H1 (cell line): ENCODE measurements at regions not wholly inside any gene's neighbourhood (a gene's known extent, or its start where the extent isn't known, plus 50 kb on each side); places are given as distances from the start of the nearest gene placed in this dataset.

Experiments used
- CTCF ChIA-PET: fragments of 300-600 bp; sonication (Branson Sonifier 250); formaldehyde crosslinking; loops from one replicate; lab custom pipeline; 2021; ENCODE audit not compliant: partially characterized antibody; lab: Charles Lee
- POLR2A ChIA-PET: fragments of 300-600 bp; sonication (Branson Sonifier 250); formaldehyde crosslinking; loops from one replicate; lab custom pipeline; 2021; ENCODE audit warnings: inconsistent platforms; ENCODE audit not compliant: partially characterized antibody; lab: Charles Lee
- DNase-seq, 2 experiments: peaks; one replicate each; pipeline versions ENCODE4 v3.0.0 to v3.0.0-alpha.2; 2010 to 2022; ENCODE audit warnings: low spot score in 2 of 2, low read depth in 1 of 2, mixed read lengths in 1 of 2
- FAIRE-seq: peaks from 2 replicates; lab custom pipeline; 2011; peaks lifted over from hg19 to GRCh38; lab: Jason Lieb, UNC
- H2AFZ ChIP-seq: 2 replicates; pipeline ENCODE4 v1.8.1; 2012; ENCODE audit warnings: low read length, inconsistent platforms
- H2AK5ac ChIP-seq: 2 replicates; pipeline ENCODE4 v1.6.1; 2013; ENCODE audit warnings: low read depth, low read length
- H2BK120ac ChIP-seq: replicated peaks from 2 replicates; pipeline ENCODE3; 2013; ENCODE audit warnings: low read depth, low read length, inconsistent platforms
- H2BK12ac ChIP-seq: 2 replicates; pipeline ENCODE4 v1.6.1; 2013; ENCODE audit warnings: low read depth, low read length
- H2BK15ac ChIP-seq: 2 replicates; pipeline ENCODE4 v1.6.1; 2013; ENCODE audit warnings: low read length
- H2BK20ac ChIP-seq: 2 replicates; pipeline ENCODE4 v1.6.1; 2013; ENCODE audit warnings: low read length
- H2BK5ac ChIP-seq: 2 replicates; pipeline ENCODE4 v1.6.1; 2013; ENCODE audit warnings: low read depth, low read length
- H3K14ac ChIP-seq: 2 replicates; pipeline ENCODE4 v1.6.1; 2013; ENCODE audit warnings: inconsistent platforms; ENCODE audit not compliant: insufficient read length
- H3K18ac ChIP-seq: 2 replicates; pipeline ENCODE4 v1.6.1; 2013; ENCODE audit warnings: low read length; ENCODE audit errors: extremely low read depth
- H3K23ac ChIP-seq: 2 replicates; pipeline ENCODE4 v1.6.1; 2013; ENCODE audit warnings: inconsistent platforms; ENCODE audit not compliant: insufficient read length
- H3K23me2 ChIP-seq: 2 replicates; pipeline ENCODE4 v1.6.1; 2013; ENCODE audit warnings: low read depth, low read length
- H3K27ac ChIP-seq: 2 replicates; pipeline ENCODE4 v1.6.1; 2011; ENCODE audit warnings: low read depth, low read length, inconsistent platforms
- H3K27me3 ChIP-seq, 4 experiments: replicated peaks in 1 of 4; 1 replicate in 1 of 4; 2 replicates in 3 of 4; pipeline versions ENCODE4 v1.6.1 to v1.8.1; 2011 to 2013; ENCODE audit warnings: low read length in 3 of 4, mild to moderate bottlenecking in 3 of 4, inconsistent platforms in 2 of 4, mixed read lengths in 2 of 4, moderate library complexity in 1 of 4; ENCODE audit not compliant: control insufficient read depth in 3 of 4, insufficient read depth in 3 of 4; ENCODE audit errors: extremely low read depth in 1 of 4
- H3K36me3 ChIP-seq, 4 experiments: 2 replicates each; pipeline versions ENCODE4 v1.6.1 to v1.8.1; 2011 to 2013; ENCODE audit warnings: mild to moderate bottlenecking in 4 of 4, low read length in 3 of 4, moderate library complexity in 2 of 4, control low read depth in 1 of 4, inconsistent platforms in 1 of 4; ENCODE audit not compliant: insufficient read depth in 4 of 4, control insufficient read depth in 2 of 4
- H3K4ac ChIP-seq: replicated peaks from 2 replicates; pipeline ENCODE3; 2013; ENCODE audit warnings: low read length, low read depth, mixed read lengths, inconsistent platforms; ENCODE audit not compliant: insufficient read length
- H3K4me1 ChIP-seq, 4 experiments: replicated peaks in 1 of 4; 1 replicate in 1 of 4; 2 replicates in 3 of 4; pipeline versions ENCODE4 v1.6.1 to v1.8.1; 2011 to 2013; ENCODE audit warnings: low read length in 3 of 4, inconsistent platforms in 2 of 4, mixed read lengths in 1 of 4; ENCODE audit not compliant: insufficient read depth in 4 of 4, control insufficient read depth in 3 of 4
- H3K4me2 ChIP-seq, 2 experiments: 2 replicates each; pipeline versions ENCODE4 v1.6.1 to v1.8.1; 2011 to 2013; ENCODE audit warnings: low read depth in 2 of 2, low read length in 2 of 2, control low read depth in 1 of 2, inconsistent platforms in 1 of 2, mild to moderate bottlenecking in 1 of 2; ENCODE audit not compliant: insufficient read depth in 1 of 2
- H3K4me3 ChIP-seq, 4 experiments: fragments of 200-600, 300-600 bp in 1 of 4; sonication (generic), shearing (Covaris generic), sonication (Bioruptor Twin) in 1 of 4; 2 replicates each; pipeline versions ENCODE4 v1.5.1 to v1.8.1; 2011 to 2016; ENCODE audit warnings: low read length in 4 of 4, low read depth in 3 of 4, control low read depth in 2 of 4, inconsistent platforms in 2 of 4, mild to moderate bottlenecking in 2 of 4, mixed read lengths in 1 of 4, moderate library complexity in 1 of 4; ENCODE audit not compliant: insufficient read depth in 2 of 4; ENCODE audit errors: extremely low read depth in 1 of 4
- H3K56ac ChIP-seq: replicated peaks from 2 replicates; pipeline ENCODE3; 2013; ENCODE audit warnings: low read depth, mild to moderate bottlenecking, mixed read lengths, low read length, inconsistent platforms; ENCODE audit not compliant: insufficient read length
- H3K79me1 ChIP-seq: 2 replicates; pipeline ENCODE4 v1.6.1; 2013; ENCODE audit warnings: low read depth, low read length, control low read depth
- H3K79me2 ChIP-seq, 2 experiments: 2 replicates each; pipeline versions ENCODE4 v1.6.1 to v1.8.1; 2012 to 2013; ENCODE audit warnings: low read length in 2 of 2, mild to moderate bottlenecking in 2 of 2, inconsistent platforms in 1 of 2; ENCODE audit not compliant: insufficient read depth in 2 of 2, control insufficient read depth in 1 of 2
- H3K9ac ChIP-seq, 4 experiments: replicated peaks in 1 of 4; 1 replicate in 1 of 4; 2 replicates in 3 of 4; pipeline versions ENCODE4 v1.6.1 to v1.8.1; 2011 to 2013; ENCODE audit warnings: low read depth in 3 of 4, low read length in 3 of 4, control low read depth in 2 of 4, mild to moderate bottlenecking in 2 of 4, moderate library complexity in 2 of 4, inconsistent platforms in 1 of 4; ENCODE audit errors: extremely low read depth in 1 of 4
- H3K9me3 ChIP-seq, 2 experiments: 2 replicates each; pipeline versions ENCODE4 v1.6.1 to v1.8.1; 2012 to 2013; ENCODE audit warnings: mild to moderate bottlenecking in 2 of 2, moderate library complexity in 2 of 2, control low read depth in 1 of 2, inconsistent platforms in 1 of 2, low read depth in 1 of 2, low read length in 1 of 2, mixed read lengths in 1 of 2; ENCODE audit not compliant: insufficient read depth in 2 of 2
- H4K20me1 ChIP-seq, 2 experiments: replicated peaks in 1 of 2; 2 replicates each; pipeline versions ENCODE3 to v1.8.1; 2011 to 2013; ENCODE audit warnings: inconsistent platforms in 2 of 2, low read length in 2 of 2, mild to moderate bottlenecking in 1 of 2; ENCODE audit not compliant: insufficient read depth in 2 of 2, control insufficient read depth in 1 of 2
- H4K5ac ChIP-seq: 2 replicates; pipeline ENCODE4 v1.6.1; 2013; ENCODE audit warnings: low read length, low read depth, mixed read lengths, inconsistent platforms; ENCODE audit not compliant: insufficient read length
- H4K8ac ChIP-seq: 2 replicates; pipeline ENCODE4 v1.8.0; 2013; ENCODE audit warnings: mild to moderate bottlenecking, moderate library complexity, low read length, inconsistent platforms; ENCODE audit not compliant: insufficient read depth; ENCODE audit errors: extremely low read depth
- H4K91ac ChIP-seq: replicated peaks from 2 replicates; pipeline ENCODE3; 2013; ENCODE audit warnings: low read length, mixed read lengths, inconsistent platforms; ENCODE audit not compliant: insufficient read length
- ASH2L ChIP-seq: fragments of 200-600, 300-600 bp; sonication (generic); IDR thresholded peaks from one replicate; pipeline ENCODE4 v1.7.1; 2017; ENCODE audit warnings: low read length
- CREB1 ChIP-seq: IDR thresholded peaks from 2 replicates; pipeline ENCODE4 v1.6.1; 2012; ENCODE audit warnings: inconsistent platforms
- EP300 ChIP-seq, 2 experiments: IDR thresholded peaks; 1 replicate in 1 of 2; 2 replicates in 1 of 2; pipeline ENCODE4 v1.6.1; 2011 to 2012; ENCODE audit warnings: low read depth in 2 of 2, low read length in 2 of 2, mild to moderate bottlenecking in 2 of 2, borderline replicate concordance in 1 of 2, inconsistent platforms in 1 of 2, moderate library complexity in 1 of 2
- HDAC2 ChIP-seq, 2 experiments: fragments of 300-600 bp in 1 of 2; sonication (generic) in 1 of 2; IDR thresholded peaks; 2 replicates each; pipeline ENCODE4 v1.6.1; 2011 to 2012; ENCODE audit warnings: low read depth in 2 of 2, low read length in 2 of 2, mild to moderate bottlenecking in 2 of 2, moderate library complexity in 2 of 2, borderline replicate concordance in 1 of 2, inconsistent platforms in 1 of 2
- JUN ChIP-seq: IDR thresholded peaks from 2 replicates; pipeline ENCODE4 v1.6.1; 2011; ENCODE audit warnings: low read depth, mild to moderate bottlenecking, improper control_type of control experiment, low read length
- JUND ChIP-seq: IDR thresholded peaks from 2 replicates; pipeline ENCODE4 v1.6.1; 2011; ENCODE audit warnings: mild to moderate bottlenecking, improper control_type of control experiment, low read length
- KDM1A ChIP-seq: fragments of 200-600, 300-600 bp; sonication (generic); IDR thresholded peaks from 2 replicates; pipeline ENCODE4 v1.7.1; 2016; ENCODE audit warnings: mild to moderate bottlenecking, low read length, borderline replicate concordance
- PHF8 ChIP-seq: fragments of 200-600 bp; sonication (generic); conservative IDR thresholded peaks from 2 replicates; pipeline ENCODE4 v1.7.1; 2012; ENCODE audit warnings: low read depth, mild to moderate bottlenecking, inconsistent platforms, low read length, moderate library complexity
- POLR2AphosphoS5 ChIP-seq: IDR thresholded peaks from 2 replicates; pipeline ENCODE4 v1.6.1; 2011; ENCODE audit warnings: low read depth, low read length
- SIRT6 ChIP-seq: IDR thresholded peaks from one replicate; pipeline ENCODE4 v1.7.1; 2012; ENCODE audit warnings: low read length, inconsistent platforms
- WGBS, 2 experiments: shearing (Covaris generic) in 1 of 2; methylation state at CpG; one replicate each; pipeline versions ENCODE4 v1.1.6 to v1.1.7; 2013 to 2015; ENCODE audit warnings: low lambda C conversion rate in 2 of 2, mixed read lengths in 2 of 2, inconsistent platforms in 1 of 2, low coverage in 1 of 2, missing lambda C conversion rate in 1 of 2; ENCODE audit not compliant: insufficient replicate concordance in 2 of 2, insufficient coverage in 1 of 2, insufficient read length in 1 of 2; ENCODE audit errors: extremely low coverage in 1 of 2, missing lambda C conversion rate in 1 of 2; 5-methylcytosine and 5-hydroxymethylcytosine counted together
- TF ChIP-seq, protein P1 (sequence below), 3 experiments: IDR thresholded peaks; 1 replicate in 2 of 3; 2 replicates in 1 of 3; pipeline versions ENCODE4 v1.5.1 to v1.6.1; 2011; ENCODE audit warnings: low read length in 3 of 3, mild to moderate bottlenecking in 3 of 3, inconsistent platforms in 2 of 3, low read depth in 1 of 3, moderate library complexity in 1 of 3; ENCODE audit not compliant: insufficient read depth in 1 of 3; ENCODE audit errors: control extremely low read depth in 1 of 3

DNA sequence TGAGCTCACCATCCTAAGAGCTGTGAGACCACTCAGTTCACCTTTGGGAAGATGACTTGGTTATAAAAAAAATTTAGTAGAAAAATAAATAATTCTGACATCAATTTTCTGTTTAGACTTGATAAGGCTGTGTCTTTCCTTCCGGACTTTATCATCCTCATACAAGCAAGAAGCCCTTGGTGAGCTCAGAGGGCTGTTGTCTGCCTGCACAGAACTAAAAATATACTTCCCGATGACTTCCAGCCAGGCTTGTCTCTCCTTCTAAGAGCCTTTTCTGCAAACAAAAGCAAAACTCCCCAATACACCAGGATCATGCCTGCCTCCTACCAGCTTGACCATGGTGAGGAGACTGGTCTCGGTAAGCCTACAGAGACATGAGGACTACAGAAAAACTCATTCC is 58.3 kb upstream of the PHOX2B start (continued):
- TF ChIP-seq JUND = no peak

DNA sequence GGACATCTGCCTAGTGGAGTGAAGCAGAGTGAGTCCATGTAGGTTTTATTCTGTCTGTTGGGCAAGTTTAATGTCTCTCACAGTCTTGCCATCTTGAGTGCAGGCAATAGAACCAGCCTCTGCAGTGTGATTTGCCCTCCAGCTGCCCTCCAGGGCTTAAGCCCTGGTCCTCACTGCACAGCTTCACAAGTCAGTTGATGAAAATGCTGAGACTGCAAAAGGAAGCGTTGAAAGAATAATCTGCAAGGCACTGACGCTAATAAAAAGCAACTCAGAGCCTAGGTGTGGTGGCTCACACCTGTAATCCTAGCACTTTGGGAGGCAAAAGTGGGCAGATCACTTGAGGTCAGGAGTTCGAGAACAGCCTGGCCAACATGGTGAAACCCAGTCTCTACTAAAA is 54.1 kb upstream of the PHOX2B start:
- Histone ChIP-seq H2BK15ac (no peak overlapping the region), H2BK5ac (no peak overlapping the region), H4K20me1 (no peaks in the 10 kb centered on the region), H2BK12ac (no peak overlapping the region), H2BK20ac (no peak overlapping the region), H3K9me3 (no peaks in the 10 kb centered on the region), H2AK5ac (no peak overlapping the region), H3K4me3 (no peak overlapping the region), H3K18ac (no peak overlapping the region), H3K79me1 (no peaks in the 10 kb centered on the region), H2BK120ac (no peak overlapping the region), H3K4me1 (no peaks in the 10 kb centered on the region), H3K9ac (no peak overlapping the region), H3K4me2 (no peak overlapping the region), H3K79me2 (no peaks in the 10 kb centered on the region), H3K14ac (no peak overlapping the region), H3K23ac (no peak overlapping the region), H3K36me3 (no peaks in the 10 kb centered on the region), H2AFZ (no peak overlapping the region), H3K27me3 (no peaks in the 10 kb centered on the region), H3K27ac (no peak overlapping the region), H4K5ac (no peak overlapping the region), H4K91ac (no peak overlapping the region), H3K4ac (no peak overlapping the region), H4K8ac (no peak overlapping the region), H3K56ac (no peak overlapping the region), H3K23me2 (no peaks in the 10 kb centered on the region)
- no peak for FAIRE-seq
- CTCF ChIA-PET = interaction anchor here (0.6 to 2.1 kb wide), 7 partner anchors 9 to 39 kb away, joined by 3 to 6 read pairs (median 4); no protein-coding TSS in a partner anchor
- WGBS, 2 experiments = 90% methylated on average over 3 of the region's 3 CpGs; no CpG with 5 or more reads in 1 of the 2 experiments
- DNase-seq = no peak
- POLR2A ChIA-PET = no interaction called here
- TF ChIP-seq SIRT6 = no peak
- TF ChIP-seq KDM1A = no peak
- no peak for TF ChIP-seq POLR2AphosphoS5
- no peak for TF ChIP-seq ASH2L
- TF ChIP-seq PHF8 = no peak
- TF ChIP-seq JUN = no peak
- TF ChIP-seq HDAC2 (IDR thresholded peaks at IDR 0.05; ENCODE audit: borderline replicate concordance in 1 of 2, low read depth in 2 of 2, low read length in 2 of 2) = no peak
- TF ChIP-seq CREB1 = no peak
- TF ChIP-seq, protein P1, sequence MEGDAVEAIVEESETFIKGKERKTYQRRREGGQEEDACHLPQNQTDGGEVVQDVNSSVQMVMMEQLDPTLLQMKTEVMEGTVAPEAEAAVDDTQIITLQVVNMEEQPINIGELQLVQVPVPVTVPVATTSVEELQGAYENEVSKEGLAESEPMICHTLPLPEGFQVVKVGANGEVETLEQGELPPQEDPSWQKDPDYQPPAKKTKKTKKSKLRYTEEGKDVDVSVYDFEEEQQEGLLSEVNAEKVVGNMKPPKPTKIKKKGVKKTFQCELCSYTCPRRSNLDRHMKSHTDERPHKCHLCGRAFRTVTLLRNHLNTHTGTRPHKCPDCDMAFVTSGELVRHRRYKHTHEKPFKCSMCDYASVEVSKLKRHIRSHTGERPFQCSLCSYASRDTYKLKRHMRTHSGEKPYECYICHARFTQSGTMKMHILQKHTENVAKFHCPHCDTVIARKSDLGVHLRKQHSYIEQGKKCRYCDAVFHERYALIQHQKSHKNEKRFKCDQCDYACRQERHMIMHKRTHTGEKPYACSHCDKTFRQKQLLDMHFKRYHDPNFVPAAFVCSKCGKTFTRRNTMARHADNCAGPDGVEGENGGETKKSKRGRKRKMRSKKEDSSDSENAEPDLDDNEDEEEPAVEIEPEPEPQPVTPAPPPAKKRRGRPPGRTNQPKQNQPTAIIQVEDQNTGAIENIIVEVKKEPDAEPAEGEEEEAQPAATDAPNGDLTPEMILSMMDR (IDR thresholded peaks at IDR 0.05; ENCODE audit: control extremely low read depth in 1 of 3, insufficient read depth in 1 of 3, low read depth in 1 of 3, low read length in 3 of 3) = no peak
- TF ChIP-seq EP300 (IDR thresholded peaks at IDR 0.05; ENCODE audit: borderline replicate concordance in 1 of 2, low read depth in 2 of 2, low read length in 2 of 2) = no peak
